ENCODE measurements at regions not wholly inside any gene's neighbourhood (a gene's known extent, or its start where the extent isn't known, plus 50 kb on each side); places are given as distances from the start of the nearest gene placed in this dataset.

DNA sequence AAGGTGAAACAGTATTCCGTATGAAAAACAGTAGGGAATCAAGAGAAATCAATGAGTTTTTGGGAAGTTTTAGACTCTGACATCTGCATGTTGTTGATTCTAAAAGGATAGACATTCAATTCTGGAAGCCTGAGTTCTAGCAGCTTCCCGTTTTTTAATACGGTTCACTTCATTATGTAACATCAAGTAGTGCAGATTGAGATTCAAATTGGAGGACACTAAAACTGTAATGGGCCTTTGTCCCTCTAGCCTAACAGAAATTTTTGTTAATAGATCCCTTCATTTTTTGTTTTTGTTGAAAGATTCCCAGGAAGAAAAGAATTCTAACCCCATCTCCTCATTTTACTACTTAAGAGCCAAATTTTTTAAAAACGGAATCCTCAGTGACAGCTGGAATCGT lies 384.6 kb downstream of the SH3GL2 start:
- ChIA-PET POLR2A (no interaction called here), CTCF (no interaction called here)
- intact Hi-C loops (cut with micrococcal nuclease): no loop called here

DNA sequence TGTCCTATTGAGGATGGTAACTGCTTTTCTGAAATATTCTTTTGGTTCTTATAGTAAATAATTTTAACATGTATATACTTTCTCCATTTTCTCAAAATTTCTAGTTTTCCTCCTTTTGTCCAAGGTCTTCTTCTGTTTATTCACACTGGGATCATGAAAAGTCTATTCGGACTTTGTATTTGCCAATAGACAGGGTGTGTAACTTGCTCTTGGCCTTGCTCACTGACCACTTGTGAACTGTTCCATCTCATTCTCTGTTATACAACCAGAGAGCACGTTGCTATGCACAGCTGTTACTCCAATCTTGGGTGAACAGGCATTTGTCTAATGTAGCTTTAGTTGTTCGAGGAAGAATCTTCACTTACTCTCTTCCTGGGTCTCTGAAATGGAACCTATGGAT lies 388.9 kb downstream of the SH3GL2 start:
- no peaks in the 10 kb centered on the region for H3K4me1 ChIP-seq (ENCODE audit: control insufficient read depth in 1 of 2, insufficient read depth in 2 of 2, low read length in 2 of 2)
- H3K27me3 ChIP-seq (ENCODE audit: insufficient read depth, low read length): no peaks in the 10 kb centered on the region
- H4K20me1 ChIP-seq (ENCODE audit: insufficient read depth): no peaks in the 10 kb centered on the region
- H3K36me3 ChIP-seq (ENCODE audit: control insufficient read depth in 1 of 2, insufficient read depth in 2 of 2, low read length in 2 of 2): no peaks in the 10 kb centered on the region
- CTCF ChIA-PET: no interaction called here
- DNase-seq (ENCODE audit: low read depth, low spot score) (no peak), ATAC-seq (no peak)
- H3K27ac ChIP-seq (ENCODE audit: low read depth, low read length): no peak overlapping the region
- no peak overlapping the region for H3K9ac ChIP-seq (ENCODE audit: low read length)
- no peaks in the 10 kb centered on the region for H3K9me2 ChIP-seq (ENCODE audit: insufficient read depth)
- TF ChIP-seq ELF1 (IDR thresholded peaks at IDR 0.05; ENCODE audit: borderline replicate concordance, low read depth): no peak
- no peak for TF ChIP-seq ZFX (IDR thresholded peaks at IDR 0.05)
- TF ChIP-seq YY1 (IDR thresholded peaks at IDR 0.05; ENCODE audit: extremely low read depth, insufficient replicate concordance, low read depth, low read length): no peak
- TF ChIP-seq POLR2A (IDR thresholded peaks at IDR 0.05; ENCODE audit: borderline replicate concordance, extremely low read depth, insufficient read depth, insufficient read length): no peak
- TF ChIP-seq, protein P1, sequence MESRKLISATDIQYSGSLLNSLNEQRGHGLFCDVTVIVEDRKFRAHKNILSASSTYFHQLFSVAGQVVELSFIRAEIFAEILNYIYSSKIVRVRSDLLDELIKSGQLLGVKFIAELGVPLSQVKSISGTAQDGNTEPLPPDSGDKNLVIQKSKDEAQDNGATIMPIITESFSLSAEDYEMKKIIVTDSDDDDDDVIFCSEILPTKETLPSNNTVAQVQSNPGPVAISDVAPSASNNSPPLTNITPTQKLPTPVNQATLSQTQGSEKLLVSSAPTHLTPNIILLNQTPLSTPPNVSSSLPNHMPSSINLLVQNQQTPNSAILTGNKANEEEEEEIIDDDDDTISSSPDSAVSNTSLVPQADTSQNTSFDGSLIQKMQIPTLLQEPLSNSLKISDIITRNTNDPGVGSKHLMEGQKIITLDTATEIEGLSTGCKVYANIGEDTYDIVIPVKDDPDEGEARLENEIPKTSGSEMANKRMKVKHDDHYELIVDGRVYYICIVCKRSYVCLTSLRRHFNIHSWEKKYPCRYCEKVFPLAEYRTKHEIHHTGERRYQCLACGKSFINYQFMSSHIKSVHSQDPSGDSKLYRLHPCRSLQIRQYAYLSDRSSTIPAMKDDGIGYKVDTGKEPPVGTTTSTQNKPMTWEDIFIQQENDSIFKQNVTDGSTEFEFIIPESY (IDR thresholded peaks at IDR 0.05; ENCODE audit: extremely low read depth, insufficient replicate concordance, low read length): no peak
- no peak for TF ChIP-seq FOSL1 (IDR thresholded peaks at IDR 0.05; ENCODE audit: low read depth)
- TF ChIP-seq POLR2AphosphoS5 (IDR thresholded peaks at IDR 0.05; ENCODE audit: low read depth, low read length): no peak
- TF ChIP-seq EGR1 (IDR thresholded peaks at IDR 0.05; ENCODE audit: low read depth): no peak
- H3K4me2 ChIP-seq (ENCODE audit: low read length): no peak overlapping the region
- intact Hi-C loops (cut with micrococcal nuclease): no loop called here
- no TSS peak for BruUV-seq (replicated peaks)
- POLR2A ChIA-PET: no interaction called here
- no peak overlapping the region for H2AFZ ChIP-seq (ENCODE audit: low read depth, low read length, poor library complexity, severe bottlenecking)
- RAD21 ChIA-PET (ENCODE audit: low non-redundant PET in 1 of 2, low total read pairs in 2 of 2, uncharacterized antibody in 2 of 2, unreplicated experiment in 2 of 2): no interaction called here
- no peak overlapping the region for H3K4me3 ChIP-seq (replicated peaks in 1 of 2; ENCODE audit: low read depth in 1 of 2, low read length in 2 of 2)
- H3K9me3 ChIP-seq (ENCODE audit: control insufficient read depth in 1 of 2, insufficient read depth in 1 of 2, low read depth in 1 of 2, low read length in 2 of 2): no peaks in the 10 kb centered on the region; a peak in 1 of 4 replicates
- no peaks in the 10 kb centered on the region for H3K79me2 ChIP-seq (ENCODE audit: insufficient read depth, low read length)

More for the DNA sequence above, 384.6 kb downstream of the SH3GL2 start:
- no peak overlapping the region for H2AFZ ChIP-seq (ENCODE audit: low read depth, low read length, poor library complexity, severe bottlenecking)
- peaks cover 0 to 8% of the 10 kb centered on the region in 2 experiments; a peak in 2 of 4 replicates for H3K9me3 ChIP-seq (ENCODE audit: control insufficient read depth in 1 of 2, insufficient read depth in 1 of 2, low read depth in 1 of 2, low read length in 2 of 2)
- H3K36me3 ChIP-seq (ENCODE audit: control insufficient read depth in 1 of 2, insufficient read depth in 2 of 2, low read length in 2 of 2): no peaks in the 10 kb centered on the region
- TF ChIP-seq, protein P2, sequence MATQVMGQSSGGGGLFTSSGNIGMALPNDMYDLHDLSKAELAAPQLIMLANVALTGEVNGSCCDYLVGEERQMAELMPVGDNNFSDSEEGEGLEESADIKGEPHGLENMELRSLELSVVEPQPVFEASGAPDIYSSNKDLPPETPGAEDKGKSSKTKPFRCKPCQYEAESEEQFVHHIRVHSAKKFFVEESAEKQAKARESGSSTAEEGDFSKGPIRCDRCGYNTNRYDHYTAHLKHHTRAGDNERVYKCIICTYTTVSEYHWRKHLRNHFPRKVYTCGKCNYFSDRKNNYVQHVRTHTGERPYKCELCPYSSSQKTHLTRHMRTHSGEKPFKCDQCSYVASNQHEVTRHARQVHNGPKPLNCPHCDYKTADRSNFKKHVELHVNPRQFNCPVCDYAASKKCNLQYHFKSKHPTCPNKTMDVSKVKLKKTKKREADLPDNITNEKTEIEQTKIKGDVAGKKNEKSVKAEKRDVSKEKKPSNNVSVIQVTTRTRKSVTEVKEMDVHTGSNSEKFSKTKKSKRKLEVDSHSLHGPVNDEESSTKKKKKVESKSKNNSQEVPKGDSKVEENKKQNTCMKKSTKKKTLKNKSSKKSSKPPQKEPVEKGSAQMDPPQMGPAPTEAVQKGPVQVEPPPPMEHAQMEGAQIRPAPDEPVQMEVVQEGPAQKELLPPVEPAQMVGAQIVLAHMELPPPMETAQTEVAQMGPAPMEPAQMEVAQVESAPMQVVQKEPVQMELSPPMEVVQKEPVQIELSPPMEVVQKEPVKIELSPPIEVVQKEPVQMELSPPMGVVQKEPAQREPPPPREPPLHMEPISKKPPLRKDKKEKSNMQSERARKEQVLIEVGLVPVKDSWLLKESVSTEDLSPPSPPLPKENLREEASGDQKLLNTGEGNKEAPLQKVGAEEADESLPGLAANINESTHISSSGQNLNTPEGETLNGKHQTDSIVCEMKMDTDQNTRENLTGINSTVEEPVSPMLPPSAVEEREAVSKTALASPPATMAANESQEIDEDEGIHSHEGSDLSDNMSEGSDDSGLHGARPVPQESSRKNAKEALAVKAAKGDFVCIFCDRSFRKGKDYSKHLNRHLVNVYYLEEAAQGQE (IDR thresholded peaks at IDR 0.05; ENCODE audit: low read depth): no peak
- TF ChIP-seq CEBPB (IDR thresholded peaks at IDR 0.05; ENCODE audit: low read depth): no peak
- no peak for TF ChIP-seq POLR2A (IDR thresholded peaks at IDR 0.05; ENCODE audit: borderline replicate concordance, extremely low read depth, insufficient read depth, insufficient read length)
- H3K4me1 ChIP-seq (ENCODE audit: control insufficient read depth in 1 of 2, insufficient read depth in 2 of 2, low read length in 2 of 2): no peaks in the 10 kb centered on the region
- H3K4me2 ChIP-seq (ENCODE audit: low read length): no peak overlapping the region
- no peaks in the 10 kb centered on the region for H3K9me2 ChIP-seq (ENCODE audit: insufficient read depth)
- no peaks in the 10 kb centered on the region for H3K79me2 ChIP-seq (ENCODE audit: insufficient read depth, low read length)
- no peaks in the 10 kb centered on the region for H3K27me3 ChIP-seq (ENCODE audit: insufficient read depth, low read length)
- H3K4me3 ChIP-seq (replicated peaks in 1 of 2; ENCODE audit: low read depth in 1 of 2, low read length in 2 of 2): no peak overlapping the region
- DNase-seq (ENCODE audit: low read depth, low spot score) (no peak), ATAC-seq (no peak)
- H3K9ac ChIP-seq (ENCODE audit: low read length): no peak overlapping the region
- no TSS peak for BruUV-seq (replicated peaks)
- RAD21 ChIA-PET (ENCODE audit: low non-redundant PET in 1 of 2, low total read pairs in 2 of 2, uncharacterized antibody in 2 of 2, unreplicated experiment in 2 of 2): no interaction called here
- no peak overlapping the region for H3K27ac ChIP-seq (ENCODE audit: low read depth, low read length)
- no peaks in the 10 kb centered on the region for H4K20me1 ChIP-seq (ENCODE audit: insufficient read depth)
